ENCODE measurements at regions not wholly inside any gene's neighbourhood (a gene's known extent, or its start where the extent isn't known, plus 50 kb on each side); places are given as distances from the start of the nearest gene placed in this dataset.

GRCh38 chr19:31664997-31665396, 315.8 kb upstream of the TSHZ3 start:
- no peak overlapping the region for H3K9ac ChIP-seq (ENCODE audit: low read depth, low read length)
- no peak overlapping the region for H2AK5ac ChIP-seq (ENCODE audit: low read depth, low read length)
- no peak overlapping the region for H2BK15ac ChIP-seq (ENCODE audit: low read depth, low read length)
- no peaks in the 10 kb centered on the region for H3K36me3 ChIP-seq (ENCODE audit: control insufficient read depth, insufficient read depth, low read length)
- no peak for TF ChIP-seq RCOR1 (IDR thresholded peaks at IDR 0.05; ENCODE audit: insufficient replicate concordance, low read length)
- TF ChIP-seq POLR2A (IDR thresholded peaks at IDR 0.05; ENCODE audit: low read depth, low read length): no peak
- no peak for TF ChIP-seq MXI1 (IDR thresholded peaks at IDR 0.05; ENCODE audit: borderline replicate concordance, low read depth, low read length)
- no peak for TF ChIP-seq SMC3 (IDR thresholded peaks at IDR 0.05; ENCODE audit: low read depth, low read length)
- TF ChIP-seq MAFK (IDR thresholded peaks at IDR 0.05; ENCODE audit: low read depth, low read length): no peak
- no peak for TF ChIP-seq CHD1 (IDR thresholded peaks at IDR 0.05; ENCODE audit: low read depth, low read length)
- no peak for TF ChIP-seq CTCF (conservative IDR thresholded peaks at IDR 0.05; ENCODE audit: low read depth, low read length)
- ATAC-seq (ENCODE audit: low read depth): no peak
- in situ Hi-C loops (cut with MboI; ENCODE audit: low sequenced_read_pairs) (no loop called here), intact Hi-C loops (cut with micrococcal nuclease) (no loop called here), dilution Hi-C loops (cut with HindIII; ENCODE audit: low sequenced_read_pairs, unreplicated experiment) (no loop called here)
- H2AFZ ChIP-seq (replicated peaks; ENCODE audit: low read length, poor library complexity): no peak overlapping the region
- no CpG with 5 or more reads among the region's 6 CpGs for WGBS, 2 experiments (ENCODE audit: extremely low coverage in 2 of 2, insufficient read length in 1 of 2)
- no peaks in the 10 kb centered on the region for H3K9me1 ChIP-seq (ENCODE audit: insufficient read depth, low read length)
- H2BK120ac ChIP-seq (ENCODE audit: low read depth, low read length): no peak overlapping the region
- H3K23ac ChIP-seq (ENCODE audit: low read depth, low read length): no peak overlapping the region
- no peaks in the 10 kb centered on the region for H3K9me3 ChIP-seq (ENCODE audit: control insufficient read depth, insufficient read depth, low read length)
- no peaks in the 10 kb centered on the region for H4K20me1 ChIP-seq (ENCODE audit: insufficient read depth, low read length)
- H3K4ac ChIP-seq (ENCODE audit: low read depth, low read length): no peak overlapping the region
- H4K91ac ChIP-seq (ENCODE audit: insufficient read depth, low read depth, low read length): no peak overlapping the region
- DNase-seq: no peak
- H3K79me1 ChIP-seq (ENCODE audit: low read depth in 1 of 2, low read length in 2 of 2): no peaks in the 10 kb centered on the region
- H2BK20ac ChIP-seq (ENCODE audit: low read depth, low read length): no peak overlapping the region
- H2BK5ac ChIP-seq (ENCODE audit: low read depth, low read length, poor library complexity, severe bottlenecking): no peak overlapping the region
- no peak overlapping the region for H3K14ac ChIP-seq (replicated peaks; ENCODE audit: low read depth, low read length)
- CTCF ChIA-PET: no interaction called here
- POLR2A ChIA-PET (ENCODE audit: unreplicated experiment): no interaction called here
- H2AK9ac ChIP-seq (replicated peaks; ENCODE audit: low read depth, low read length, poor library complexity): no peak overlapping the region
- no peaks in the 10 kb centered on the region; the same call in 1 of the 2 replicates for H3K4me1 ChIP-seq (ENCODE audit: control insufficient read depth, insufficient read depth, low read length)
- H3K27ac ChIP-seq (ENCODE audit: insufficient read depth, low read length): no peak overlapping the region
- H3K18ac ChIP-seq (ENCODE audit: low read depth, low read length): no peak overlapping the region
- BruUV-seq (replicated peaks): no TSS peak
- no peaks in the 10 kb centered on the region for H3K27me3 ChIP-seq (ENCODE audit: control insufficient read depth, insufficient read depth, low read length)
- no peak overlapping the region for H3K4me2 ChIP-seq (ENCODE audit: low read depth, low read length)
- no peak overlapping the region for H3K4me3 ChIP-seq (ENCODE audit: insufficient read depth, low read depth, low read length)
- no peak overlapping the region for H3K56ac ChIP-seq (ENCODE audit: extremely low read depth, insufficient read depth, low read length)
- no peak overlapping the region for H4K5ac ChIP-seq (ENCODE audit: low read depth, low read length)
- H4K8ac ChIP-seq (ENCODE audit: low read depth in 2 of 2, low read length in 2 of 2): no peak overlapping the region

All from IMR-90 (cell line).